IPS-15b (cell line): ENCODE measurements at regions not wholly inside any gene's neighbourhood (a gene's known extent, or its start where the extent isn't known, plus 50 kb on each side); places are given as distances from the start of the nearest gene placed in this dataset.

Source experiments
- H3K27me3 ChIP-seq: one replicate; pipeline ENCODE4 v1.6.1; 2013; ENCODE audit warnings: low read length; ENCODE audit not compliant: control insufficient read depth, insufficient read depth
- H3K36me3 ChIP-seq: one replicate; pipeline ENCODE4 v1.6.1; 2013; ENCODE audit warnings: low read length; ENCODE audit not compliant: control insufficient read depth, insufficient read depth
- H3K4me1 ChIP-seq: one replicate; pipeline ENCODE4 v1.6.1; 2013; ENCODE audit warnings: mild to moderate bottlenecking, low read length; ENCODE audit not compliant: control insufficient read depth, insufficient read depth
- H3K4me3 ChIP-seq: one replicate; pipeline ENCODE4 v1.5.1; 2013; ENCODE audit warnings: low read depth, low read length
- H3K9ac ChIP-seq: one replicate; pipeline ENCODE4 v1.6.1; 2013; ENCODE audit warnings: low read depth, mild to moderate bottlenecking, low read length
- H3K9me3 ChIP-seq: one replicate; pipeline ENCODE4 v1.6.1; 2013; ENCODE audit warnings: mild to moderate bottlenecking, low read length; ENCODE audit not compliant: control insufficient read depth, insufficient read depth

GRCh38 chr1:29583727-29584126, 347.4 kb downstream of the PTPRU start:
- Histone ChIP-seq H3K27me3 (no peaks in the 10 kb centered on the region), H3K4me1 (no peaks in the 10 kb centered on the region), H3K9ac (no peak overlapping the region), H3K9me3 (no peaks in the 10 kb centered on the region), H3K4me3 (no peak overlapping the region), H3K36me3 (no peaks in the 10 kb centered on the region)

GRCh38 chr1:29581256-29581655, 344.9 kb downstream of the PTPRU start:
- Histone ChIP-seq H3K9ac (no peak overlapping the region), H3K4me1 (no peaks in the 10 kb centered on the region), H3K36me3 (no peaks in the 10 kb centered on the region), H3K9me3 (no peaks in the 10 kb centered on the region), H3K4me3 (no peak overlapping the region), H3K27me3 (no peaks in the 10 kb centered on the region)

GRCh38 chr1:29579821-29580425, 343.6 kb downstream of the PTPRU start:
- Histone ChIP-seq H3K27me3 (no peaks in the 10 kb centered on the region), H3K4me3 (no peak overlapping the region), H3K9me3 (no peaks in the 10 kb centered on the region), H3K36me3 (no peaks in the 10 kb centered on the region), H3K4me1 (no peaks in the 10 kb centered on the region), H3K9ac (no peak overlapping the region)

GRCh38 chr1:29577512-29577911, 341.2 kb downstream of the PTPRU start:
- H3K4me3 ChIP-seq: no peak overlapping the region
- H3K9ac ChIP-seq: no peak overlapping the region
- H3K4me1 ChIP-seq: no peaks in the 10 kb centered on the region
- no peaks in the 10 kb centered on the region for H3K9me3 ChIP-seq
- no peaks in the 10 kb centered on the region for H3K36me3 ChIP-seq
- no peaks in the 10 kb centered on the region for H3K27me3 ChIP-seq

- no peaks in the 10 kb centered on the region for H3K4me1 ChIP-seq
Measured at GRCh38 chr1:29576510-29576909, 340.2 kb downstream of the PTPRU start.

GRCh38 chr1:29575826-29576225, 339.5 kb downstream of the PTPRU start:
- H3K9me3 ChIP-seq: no peaks in the 10 kb centered on the region
- no peak overlapping the region for H3K4me3 ChIP-seq
- H3K27me3 ChIP-seq: no peaks in the 10 kb centered on the region
- no peaks in the 10 kb centered on the region for H3K36me3 ChIP-seq
- H3K4me1 ChIP-seq: no peaks in the 10 kb centered on the region
- H3K9ac ChIP-seq: no peak overlapping the region

More at GRCh38 chr1:29576510-29576909, 340.2 kb downstream of the PTPRU start:
- H3K27me3 ChIP-seq: no peaks in the 10 kb centered on the region
- no peak overlapping the region for H3K9ac ChIP-seq
- H3K9me3 ChIP-seq: no peaks in the 10 kb centered on the region
- no peaks in the 10 kb centered on the region for H3K36me3 ChIP-seq
- no peak overlapping the region for H3K4me3 ChIP-seq

GRCh38 chr1:29575277-29575676, 339.0 kb downstream of the PTPRU start:
- H3K9ac ChIP-seq: no peak overlapping the region
- H3K27me3 ChIP-seq: no peaks in the 10 kb centered on the region
- no peaks in the 10 kb centered on the region for H3K36me3 ChIP-seq
- H3K4me3 ChIP-seq: no peak overlapping the region
- no peaks in the 10 kb centered on the region for H3K9me3 ChIP-seq
- H3K4me1 ChIP-seq: no peaks in the 10 kb centered on the region

GRCh38 chr1:29574871-29575270, 338.5 kb downstream of the PTPRU start:
- no peaks in the 10 kb centered on the region for H3K27me3 ChIP-seq
- H3K9ac ChIP-seq: no peak overlapping the region
- no peak overlapping the region for H3K4me3 ChIP-seq
- H3K9me3 ChIP-seq: no peaks in the 10 kb centered on the region
- H3K36me3 ChIP-seq: no peaks in the 10 kb centered on the region
- H3K4me1 ChIP-seq: no peaks in the 10 kb centered on the region

GRCh38 chr1:29569971-29570634, 333.8 kb downstream of the PTPRU start:
- Histone ChIP-seq H3K36me3 (no peaks in the 10 kb centered on the region), H3K27me3 (no peaks in the 10 kb centered on the region), H3K4me1 (no peaks in the 10 kb centered on the region), H3K9me3 (no peaks in the 10 kb centered on the region), H3K9ac (no peak overlapping the region), H3K4me3 (no peak overlapping the region)

GRCh38 chr1:29567257-29567656, 330.9 kb downstream of the PTPRU start:
- Histone ChIP-seq H3K36me3 (no peaks in the 10 kb centered on the region), H3K4me1 (no peaks in the 10 kb centered on the region), H3K27me3 (no peaks in the 10 kb centered on the region), H3K9ac (no peak overlapping the region), H3K9me3 (peaks cover 4% of the 10 kb centered on the region), H3K4me3 (no peak overlapping the region)

- Histone ChIP-seq H3K9me3 (peaks cover 6% of the 10 kb centered on the region), H3K36me3 (no peaks in the 10 kb centered on the region), H3K27me3 (no peaks in the 10 kb centered on the region), H3K9ac (no peak overlapping the region), H3K4me1 (no peaks in the 10 kb centered on the region), H3K4me3 (no peak overlapping the region)
Measured at GRCh38 chr1:29565490-29565889, 329.2 kb downstream of the PTPRU start.

GRCh38 chr1:29563571-29563970, 327.2 kb downstream of the PTPRU start:
- H3K27me3 ChIP-seq: no peaks in the 10 kb centered on the region
- H3K9ac ChIP-seq: no peak overlapping the region

More at GRCh38 chr1:29563571-29563970, 327.2 kb downstream of the PTPRU start:
- Histone ChIP-seq H3K36me3 (no peaks in the 10 kb centered on the region), H3K9me3 (peaks cover 6% of the 10 kb centered on the region), H3K4me3 (no peak overlapping the region), H3K4me1 (no peaks in the 10 kb centered on the region)
